Breast epithelium (tissue), 4 donors: ENCODE measurements at regions not wholly inside any gene's neighbourhood (a gene's known extent, or its start where the extent isn't known, plus 50 kb on each side); places are given as distances from the start of the nearest gene placed in this dataset.

ENCODE experiments used
- DNase-seq, 2 donors: peaks; one replicate each; pipeline ENCODE4 v3.0.0-alpha.2; 2019; ENCODE audit warnings: low spot score in 2 of 2
- H3K27ac ChIP-seq, 2 donors: fragments of 200-600 bp; sonication (generic) in 1 of 2; one replicate each; pipeline ENCODE4 v1.5.1; 2016 to 2019; ENCODE audit warnings: mild to moderate bottlenecking in 1 of 2
- H3K27me3 ChIP-seq, 2 donors: fragments of 200-600 bp; sonication (generic) in 1 of 2; one replicate each; pipeline versions ENCODE4 v1.5.1 to v1.6.0; 2017 to 2019; ENCODE audit warnings: control low read depth in 1 of 2, mild to moderate bottlenecking in 1 of 2
- H3K36me3 ChIP-seq: fragments of 200-600 bp; one replicate; pipeline ENCODE4 v1.5.1; 2019
- H3K4me1 ChIP-seq, 2 donors: fragments of 200-600 bp; sonication (generic); one replicate each; pipeline ENCODE4 v1.5.1; 2016 to 2019; ENCODE audit warnings: control low read depth in 1 of 2
- H3K4me3 ChIP-seq, 3 donors: fragments of 200-600 bp; sonication (generic); 1 replicate in 2 of 3; 2 replicates in 1 of 3; pipeline ENCODE4 v1.5.1; 2016 to 2019; ENCODE audit warnings: mild to moderate bottlenecking in 3 of 3, moderate library complexity in 2 of 3
- H3K9me3 ChIP-seq, 2 donors: fragments of 200-600 bp; sonication (generic) in 1 of 2; one replicate each; pipeline ENCODE4 v1.5.1; 2016 to 2019; ENCODE audit warnings: control low read depth in 1 of 2
- CTCF ChIP-seq, 3 donors: fragments of 450-650 bp; IDR thresholded peaks; one replicate each; pipeline ENCODE4 v1.5.1; 2016 to 2017; ENCODE audit warnings: antibody characterized with exemption in 3 of 3, mild to moderate bottlenecking in 3 of 3, moderate library complexity in 3 of 3
- POLR2A ChIP-seq: fragments of 450-650 bp; IDR thresholded peaks from one replicate; pipeline ENCODE4 v1.6.1; 2016; ENCODE audit warnings: antibody characterized with exemption, mild to moderate bottlenecking, moderate library complexity
- POLR2AphosphoS5 ChIP-seq, 3 donors: sonication (generic); formaldehyde crosslinking; IDR thresholded peaks; one replicate each; pipeline ENCODE4 v1.6.1; 2017; ENCODE audit warnings: antibody characterized with exemption in 3 of 3
- intact Hi-C: fragments of 100-400 bp; cut with DNase I; formaldehyde crosslinking; loops from one replicate; pipeline ENCODE4 v1.15.1; 2023; ENCODE audit warnings: low total_unique reads

DNA sequence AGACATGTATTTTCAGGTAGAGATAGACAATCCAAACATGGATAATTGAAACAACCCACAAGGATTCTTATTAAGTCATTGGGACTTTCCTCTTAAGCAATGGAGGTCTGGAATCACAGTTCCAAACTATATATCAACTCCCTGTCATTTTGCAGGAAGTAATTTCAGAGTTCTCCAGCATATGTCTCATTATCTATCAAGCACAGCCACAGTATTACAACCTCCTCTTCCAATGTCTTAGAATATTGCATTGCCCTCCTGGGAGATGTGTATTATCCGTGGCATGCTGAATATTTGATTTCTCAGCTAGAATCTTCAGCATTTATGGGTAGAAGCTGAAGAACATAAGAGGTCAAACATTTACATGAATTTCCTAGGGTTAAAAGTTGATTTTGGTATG is 1255.8 kb downstream of the SORCS1 start:
- TF ChIP-seq CTCF (IDR thresholded peaks at IDR 0.05) = no peak
- TF ChIP-seq POLR2AphosphoS5 (IDR thresholded peaks at IDR 0.05) = no peak
- no peak for TF ChIP-seq POLR2A
- DNase-seq = no peak
- Histone ChIP-seq H3K27ac (no peak overlapping the region), H3K9me3 (no peaks in the 10 kb centered on the region), H3K27me3 (no peaks in the 10 kb centered on the region), H3K4me1 (no peaks in the 10 kb centered on the region), H3K4me3 (no peak overlapping the region), H3K36me3 (no peaks in the 10 kb centered on the region)
- intact Hi-C loops = no loop called here

GRCh38 chr10:105885495-105885894 is 1244.4 kb downstream of the SORCS3 start:
- intact Hi-C loops = no loop called here
- Histone ChIP-seq H3K36me3 (no peaks in the 10 kb centered on the region), H3K4me1 (no peaks in the 10 kb centered on the region), H3K4me3 (no peak overlapping the region), H3K27me3 (no peaks in the 10 kb centered on the region), H3K9me3 (no peaks in the 10 kb centered on the region), H3K27ac (no peak overlapping the region)
- TF ChIP-seq POLR2AphosphoS5 (IDR thresholded peaks at IDR 0.05) (no peak), CTCF (IDR thresholded peaks at IDR 0.05) (no peak), POLR2A (no peak)
- DNase-seq = no peak

GRCh38 chr10:105879401-105879800 is 1238.3 kb downstream of the SORCS3 start:
- Histone ChIP-seq H3K36me3 (no peaks in the 10 kb centered on the region), H3K27me3 (no peaks in the 10 kb centered on the region), H3K4me3 (no peak overlapping the region), H3K4me1 (no peaks in the 10 kb centered on the region), H3K9me3 (no peaks in the 10 kb centered on the region), H3K27ac (no peak overlapping the region)
- intact Hi-C loops = no loop called here
- DNase-seq = no peak
- TF ChIP-seq POLR2AphosphoS5 (IDR thresholded peaks at IDR 0.05) (no peak), POLR2A (no peak), CTCF (IDR thresholded peaks at IDR 0.05) (no peak)

DNA sequence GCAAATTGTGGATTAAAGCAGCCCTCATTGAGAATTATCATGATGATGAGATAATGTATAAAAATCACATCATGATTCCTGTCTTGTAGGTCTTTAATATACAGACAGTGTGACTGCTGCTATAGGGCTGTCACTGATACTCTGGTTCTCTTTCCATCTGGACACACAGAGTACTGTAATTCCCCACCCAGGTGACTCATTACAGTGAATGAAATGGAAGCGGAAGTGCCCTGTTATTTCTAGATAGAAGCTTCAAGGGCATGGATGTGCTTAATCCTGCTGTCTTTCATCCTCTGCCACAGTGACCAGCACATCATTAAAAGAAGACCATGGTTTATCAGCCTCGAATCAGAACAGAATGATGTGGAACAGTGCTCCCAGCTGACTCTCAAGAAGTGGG is 1234.0 kb downstream of the SORCS3 start:
- Histone ChIP-seq H3K4me3 (no peak overlapping the region), H3K4me1 (no peaks in the 10 kb centered on the region), H3K36me3 (no peaks in the 10 kb centered on the region), H3K27me3 (no peaks in the 10 kb centered on the region), H3K27ac (no peak overlapping the region), H3K9me3 (peaks cover 0 to 28% of the 10 kb centered on the region in 2 donors)
- no peak for TF ChIP-seq POLR2AphosphoS5 (IDR thresholded peaks at IDR 0.05)
- no peak for TF ChIP-seq CTCF (IDR thresholded peaks at IDR 0.05)
- no peak for TF ChIP-seq POLR2A
- no peak for DNase-seq
- intact Hi-C loops = no loop called here

DNA sequence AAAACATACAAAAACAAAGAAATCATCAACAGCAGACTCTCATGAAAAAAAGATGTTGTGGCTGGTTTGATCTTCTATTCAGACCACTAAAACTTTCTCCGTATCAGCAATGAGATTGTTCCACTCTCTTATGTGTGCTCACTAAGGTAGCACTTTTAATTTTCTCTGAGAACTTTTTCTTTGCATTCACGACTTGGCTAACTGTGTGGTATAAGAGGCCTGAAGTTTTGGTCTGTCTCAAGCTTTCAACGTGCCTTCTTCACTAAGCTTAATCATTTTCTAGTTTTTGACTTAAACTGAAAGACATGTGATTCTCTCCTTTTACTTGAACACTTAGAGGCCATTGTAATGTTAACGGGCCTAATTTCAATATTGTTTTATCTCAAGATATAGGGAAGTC is 1231.6 kb downstream of the SORCS3 start:
- no peak overlapping the region for H3K27ac ChIP-seq
- intact Hi-C loops = no loop called here
- no peaks in the 10 kb centered on the region for H3K27me3 ChIP-seq
- no peak overlapping the region for H3K4me3 ChIP-seq
- no peak for TF ChIP-seq CTCF (IDR thresholded peaks at IDR 0.05)
- no peak for TF ChIP-seq POLR2AphosphoS5 (IDR thresholded peaks at IDR 0.05)
- no peaks in the 10 kb centered on the region for H3K4me1 ChIP-seq
- peaks cover 0 to 28% of the 10 kb centered on the region in 2 donors for H3K9me3 ChIP-seq
- no peaks in the 10 kb centered on the region for H3K36me3 ChIP-seq
- no peak for DNase-seq
